ENCODE measurements at regions not wholly inside any gene's neighbourhood (a gene's known extent, or its start where the extent isn't known, plus 50 kb on each side); places are given as distances from the start of the nearest gene placed in this dataset.

- no peak overlapping the region for H3K4me3 ChIP-seq
- H3K27ac ChIP-seq = no peak overlapping the region
- no peaks in the 10 kb centered on the region for H3K9me3 ChIP-seq
- TF ChIP-seq CTCF (IDR thresholded peaks at IDR 0.05) = no peak
- H3K36me3 ChIP-seq = no peaks in the 10 kb centered on the region
- H3K27me3 ChIP-seq = peaks cover 0 to 2% of the 10 kb centered on the region in 2 donors
- intact Hi-C loops (cut with DNase I; ENCODE audit: low total_unique reads) = no loop called here
- no peaks in the 10 kb centered on the region for H3K4me1 ChIP-seq
- no peak for DNase-seq
These were observed 686.1 kb downstream of the KCNJ3 start for GRCh38 chr2:155384555-155385123.

GRCh38 chr2:155382776-155383175 is 684.3 kb downstream of the KCNJ3 start:
- Histone ChIP-seq H3K27me3 (no peaks in the 10 kb centered on the region), H3K4me1 (no peaks in the 10 kb centered on the region), H3K36me3 (no peaks in the 10 kb centered on the region), H3K9me3 (no peaks in the 10 kb centered on the region), H3K27ac (no peak overlapping the region), H3K4me3 (no peak overlapping the region)
- no peak for TF ChIP-seq CTCF (IDR thresholded peaks at IDR 0.05)
- intact Hi-C loops (cut with DNase I; ENCODE audit: low total_unique reads) = no loop called here
- no peak for DNase-seq

GRCh38 chr2:155381436-155381835 is 682.9 kb downstream of the KCNJ3 start:
- Histone ChIP-seq H3K4me3 (no peak overlapping the region), H3K36me3 (no peaks in the 10 kb centered on the region), H3K27me3 (no peaks in the 10 kb centered on the region), H3K9me3 (no peaks in the 10 kb centered on the region), H3K27ac (no peak overlapping the region), H3K4me1 (no peaks in the 10 kb centered on the region)
- intact Hi-C loops (cut with DNase I; ENCODE audit: low total_unique reads) = no loop called here
- no peak for DNase-seq
- TF ChIP-seq CTCF (IDR thresholded peaks at IDR 0.05) = no peak

GRCh38 chr2:155379494-155379893 is 681.0 kb downstream of the KCNJ3 start:
- Histone ChIP-seq H3K4me3 (no peak overlapping the region), H3K27me3 (no peaks in the 10 kb centered on the region), H3K9me3 (no peaks in the 10 kb centered on the region), H3K36me3 (no peaks in the 10 kb centered on the region), H3K27ac (no peak overlapping the region), H3K4me1 (no peaks in the 10 kb centered on the region)
- TF ChIP-seq CTCF (IDR thresholded peaks at IDR 0.05) = no peak
- intact Hi-C loops (cut with DNase I; ENCODE audit: low total_unique reads) = no loop called here
- no peak for DNase-seq

GRCh38 chr2:155377931-155378444 is 679.5 kb downstream of the KCNJ3 start:
- no peak for TF ChIP-seq CTCF (IDR thresholded peaks at IDR 0.05)
- no peaks in the 10 kb centered on the region for H3K27me3 ChIP-seq
- H3K9me3 ChIP-seq = no peaks in the 10 kb centered on the region
- no peaks in the 10 kb centered on the region for H3K36me3 ChIP-seq
- intact Hi-C loops (cut with DNase I; ENCODE audit: low total_unique reads) = no loop called here
- H3K27ac ChIP-seq = no peak overlapping the region
- H3K4me3 ChIP-seq = no peak overlapping the region
- H3K4me1 ChIP-seq = no peaks in the 10 kb centered on the region
- DNase-seq = no peak

GRCh38 chr2:155377266-155377680 is 678.8 kb downstream of the KCNJ3 start:
- intact Hi-C loops (cut with DNase I; ENCODE audit: low total_unique reads) = no loop called here
- Histone ChIP-seq H3K4me3 (no peak overlapping the region), H3K36me3 (no peaks in the 10 kb centered on the region), H3K27me3 (no peaks in the 10 kb centered on the region), H3K9me3 (no peaks in the 10 kb centered on the region), H3K4me1 (no peaks in the 10 kb centered on the region), H3K27ac (no peak overlapping the region)
- peak in 1 of 2 experiments; percentile 26 for TF ChIP-seq CTCF (IDR thresholded peaks at IDR 0.05)
- no peak for DNase-seq
